IPS-20b (cell line): ENCODE measurements at regions not wholly inside any gene's neighbourhood (a gene's known extent, or its start where the extent isn't known, plus 50 kb on each side); places are given as distances from the start of the nearest gene placed in this dataset.

Source experiments
- H3K27ac ChIP-seq: one replicate; pipeline ENCODE4 v1.5.1; 2013; ENCODE audit warnings: low read length
- H3K27me3 ChIP-seq: 2 replicates; pipeline ENCODE4 v1.6.1; 2013; ENCODE audit warnings: mild to moderate bottlenecking, low read length, inconsistent platforms; ENCODE audit not compliant: insufficient read depth
- H3K36me3 ChIP-seq: 2 replicates; pipeline ENCODE4 v1.6.1; 2013; ENCODE audit warnings: low read depth, mild to moderate bottlenecking, inconsistent platforms, low read length, moderate library complexity; ENCODE audit not compliant: insufficient read depth
- H3K4me1 ChIP-seq: 2 replicates; pipeline ENCODE4 v1.6.1; 2013; ENCODE audit warnings: mild to moderate bottlenecking, control low read depth, inconsistent platforms, low read length, moderate library complexity; ENCODE audit not compliant: insufficient read depth
- H3K4me3 ChIP-seq: 2 replicates; pipeline ENCODE4 v1.5.1; 2013; ENCODE audit warnings: mild to moderate bottlenecking, low read length, inconsistent platforms
- H3K9ac ChIP-seq: 2 replicates; pipeline ENCODE4 v1.6.1; 2013; ENCODE audit warnings: low read depth, mild to moderate bottlenecking, inconsistent platforms, low read length, moderate library complexity
- H3K9me3 ChIP-seq: 2 replicates; pipeline ENCODE4 v1.6.1; 2013; ENCODE audit warnings: mild to moderate bottlenecking, low read depth, low read length, inconsistent platforms; ENCODE audit not compliant: insufficient read depth

DNA sequence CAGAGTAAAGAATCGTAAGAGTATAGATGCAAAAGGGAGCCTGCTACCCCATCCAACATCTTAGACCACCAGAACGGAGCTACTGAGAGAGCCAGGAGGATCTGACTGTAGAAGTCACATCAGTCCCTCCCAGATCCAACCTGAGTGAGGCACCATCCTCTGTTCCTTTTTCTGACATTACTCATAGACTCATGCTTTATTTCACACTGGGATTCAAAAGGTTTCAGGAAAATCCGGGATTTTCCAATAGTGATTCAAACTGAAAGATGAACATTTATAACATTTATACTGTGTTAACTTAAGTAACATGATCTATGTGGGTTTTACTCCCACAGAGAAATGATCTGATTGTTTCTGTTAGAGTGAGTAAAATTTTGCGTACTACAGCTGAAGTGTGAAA is 868.6 kb upstream of the GJE1 start:
- Histone ChIP-seq H3K36me3 (no peaks in the 10 kb centered on the region), H3K27me3 (no peaks in the 10 kb centered on the region), H3K9me3 (no peaks in the 10 kb centered on the region), H3K9ac (no peak overlapping the region), H3K4me1 (peaks cover 4% of the 10 kb centered on the region; the same call in 1 of the 2 replicates), H3K4me3 (no peak overlapping the region), H3K27ac (no peak overlapping the region)

DNA sequence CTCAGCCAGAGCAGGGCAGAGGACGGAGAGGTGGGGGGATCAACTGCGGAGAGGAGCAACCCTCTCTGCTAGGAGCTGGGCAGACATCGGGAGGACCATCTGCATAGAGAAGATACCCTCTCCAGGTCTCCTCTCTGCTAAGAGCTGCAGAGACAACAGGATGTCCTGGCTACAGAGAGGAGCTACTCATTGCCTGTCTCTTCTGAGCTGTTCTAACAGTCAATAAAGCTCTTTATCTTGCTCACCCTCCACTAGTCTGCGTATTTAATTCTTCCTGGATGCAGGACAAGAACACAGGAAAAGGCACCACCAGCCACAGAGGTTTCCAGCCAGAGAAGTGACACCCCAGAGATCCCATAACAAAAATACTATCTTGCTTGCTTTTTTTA is 871.1 kb upstream of the GJE1 start:
- Histone ChIP-seq H3K9me3 (no peaks in the 10 kb centered on the region), H3K4me1 (peaks cover 4% of the 10 kb centered on the region; the same call in 1 of the 2 replicates), H3K27me3 (no peaks in the 10 kb centered on the region), H3K9ac (no peak overlapping the region), H3K27ac (no peak overlapping the region), H3K4me3 (no peak overlapping the region), H3K36me3 (no peaks in the 10 kb centered on the region)

DNA sequence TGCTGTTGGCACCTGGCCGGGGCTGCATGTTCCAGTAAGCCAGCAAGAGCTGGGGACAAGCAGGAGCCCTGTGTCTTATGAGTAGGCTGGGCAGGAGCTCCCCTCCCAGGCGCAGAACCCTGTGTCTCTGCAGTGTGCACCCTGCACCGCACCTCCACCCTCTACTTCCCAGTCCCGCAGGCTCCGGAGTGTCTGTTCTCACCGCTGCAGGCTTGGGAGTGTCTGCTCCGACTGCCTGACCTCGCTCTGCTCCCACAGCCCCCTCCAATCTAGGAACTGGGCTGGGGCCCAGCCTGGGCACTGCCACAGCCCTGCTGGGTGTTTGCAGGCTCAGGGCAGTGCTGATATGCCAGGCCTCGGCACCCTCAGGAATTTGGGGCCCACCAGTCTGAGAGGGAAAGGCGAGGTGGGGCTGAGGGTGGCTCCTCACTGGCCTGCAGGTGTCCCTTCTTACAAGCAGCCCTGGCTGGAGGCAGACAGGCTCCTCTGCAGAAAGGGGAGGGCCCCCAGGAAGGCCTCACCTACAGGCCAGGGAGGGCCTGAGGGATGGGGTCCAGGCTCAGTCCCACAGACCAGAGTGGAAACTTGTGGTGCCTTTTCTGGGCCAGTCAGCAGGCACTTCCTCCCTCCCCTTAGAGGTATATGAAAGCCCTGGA is 871.6 kb upstream of the GJE1 start:
- no peaks in the 10 kb centered on the region; the same call in 1 of the 2 replicates for H3K4me1 ChIP-seq
- H3K4me3 ChIP-seq: no peak overlapping the region
- no peaks in the 10 kb centered on the region for H3K27me3 ChIP-seq
- H3K36me3 ChIP-seq: no peaks in the 10 kb centered on the region
- no peak overlapping the region for H3K27ac ChIP-seq
- no peaks in the 10 kb centered on the region for H3K9me3 ChIP-seq
- H3K9ac ChIP-seq: no peak overlapping the region

GRCh38 chr6:141260627-141261015 is 872.1 kb upstream of the GJE1 start:
- Histone ChIP-seq H3K4me3 (no peak overlapping the region), H3K27ac (no peak overlapping the region), H3K9ac (no peak overlapping the region), H3K27me3 (no peaks in the 10 kb centered on the region), H3K9me3 (no peaks in the 10 kb centered on the region), H3K4me1 (no peaks in the 10 kb centered on the region; the same call in 1 of the 2 replicates), H3K36me3 (no peaks in the 10 kb centered on the region)

DNA sequence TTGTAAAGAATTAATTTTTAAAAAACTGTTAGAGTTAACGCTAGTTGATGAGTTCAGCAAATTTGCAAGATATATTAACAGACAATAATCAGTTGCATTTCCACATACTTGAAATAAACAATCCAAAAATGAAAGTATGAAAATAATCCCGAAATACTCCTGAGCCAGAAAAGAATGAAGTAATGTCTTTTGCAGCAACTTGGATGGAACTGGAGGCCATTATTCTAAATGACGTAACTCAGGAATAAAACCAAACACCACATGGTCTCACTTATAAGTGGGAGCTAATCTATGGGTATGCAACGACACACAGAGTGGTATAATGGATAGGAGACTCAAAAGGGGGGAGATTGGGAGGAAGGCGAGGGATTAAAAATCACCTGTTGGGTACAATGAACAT is 872.9 kb upstream of the GJE1 start:
- H3K4me1 ChIP-seq: no peaks in the 10 kb centered on the region; the same call in 1 of the 2 replicates
- no peak overlapping the region for H3K4me3 ChIP-seq
- H3K36me3 ChIP-seq: no peaks in the 10 kb centered on the region
- H3K27ac ChIP-seq: no peak overlapping the region
- H3K27me3 ChIP-seq: no peaks in the 10 kb centered on the region
- H3K9me3 ChIP-seq: no peaks in the 10 kb centered on the region
- no peak overlapping the region for H3K9ac ChIP-seq

DNA sequence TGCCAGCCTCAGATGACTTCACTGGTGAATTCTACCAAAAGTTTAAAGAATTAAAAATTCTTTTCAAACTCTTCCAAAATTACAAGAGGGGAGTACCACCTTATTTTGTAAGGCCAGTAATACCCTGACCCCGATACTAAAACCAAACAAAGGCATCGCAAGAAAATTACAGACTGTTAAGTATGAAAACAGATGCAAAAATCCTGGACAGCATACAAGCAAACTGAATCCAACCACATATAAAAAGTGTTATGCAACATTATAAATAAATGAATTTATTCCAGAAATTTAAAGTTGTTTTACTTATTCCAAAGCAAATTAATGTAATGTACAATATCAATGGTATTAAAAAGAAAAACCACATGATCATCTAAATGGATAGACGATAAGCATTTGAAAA is 873.6 kb upstream of the GJE1 start:
- H3K9me3 ChIP-seq: no peaks in the 10 kb centered on the region
- H3K36me3 ChIP-seq: no peaks in the 10 kb centered on the region
- no peaks in the 10 kb centered on the region for H3K4me1 ChIP-seq
- no peaks in the 10 kb centered on the region for H3K27me3 ChIP-seq
- H3K27ac ChIP-seq: no peak overlapping the region
- H3K9ac ChIP-seq: no peak overlapping the region
- H3K4me3 ChIP-seq: no peak overlapping the region

DNA sequence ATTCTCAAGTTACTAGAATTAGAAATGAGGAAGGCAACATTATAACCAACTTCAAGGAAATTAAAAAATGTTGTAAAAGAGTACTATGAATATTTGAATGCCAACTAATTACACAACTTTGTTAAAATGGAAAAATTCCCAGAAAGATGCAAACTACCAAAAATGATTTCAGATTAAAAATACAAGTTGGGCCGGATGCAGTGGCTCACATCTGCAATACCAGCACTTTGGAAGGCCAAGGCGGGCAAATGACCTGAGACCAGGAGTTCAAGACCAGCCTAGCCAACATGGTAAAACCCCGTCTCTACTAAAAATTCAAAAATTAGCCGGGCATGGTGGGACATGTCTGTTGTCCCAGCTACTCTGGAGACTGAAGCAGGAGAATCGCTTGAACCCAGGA is 874.2 kb upstream of the GJE1 start:
- no peaks in the 10 kb centered on the region for H3K4me1 ChIP-seq
- H3K27ac ChIP-seq: no peak overlapping the region
- no peak overlapping the region for H3K4me3 ChIP-seq
- H3K9me3 ChIP-seq: no peaks in the 10 kb centered on the region
- no peak overlapping the region for H3K9ac ChIP-seq
- H3K36me3 ChIP-seq: no peaks in the 10 kb centered on the region
- H3K27me3 ChIP-seq: no peaks in the 10 kb centered on the region

DNA sequence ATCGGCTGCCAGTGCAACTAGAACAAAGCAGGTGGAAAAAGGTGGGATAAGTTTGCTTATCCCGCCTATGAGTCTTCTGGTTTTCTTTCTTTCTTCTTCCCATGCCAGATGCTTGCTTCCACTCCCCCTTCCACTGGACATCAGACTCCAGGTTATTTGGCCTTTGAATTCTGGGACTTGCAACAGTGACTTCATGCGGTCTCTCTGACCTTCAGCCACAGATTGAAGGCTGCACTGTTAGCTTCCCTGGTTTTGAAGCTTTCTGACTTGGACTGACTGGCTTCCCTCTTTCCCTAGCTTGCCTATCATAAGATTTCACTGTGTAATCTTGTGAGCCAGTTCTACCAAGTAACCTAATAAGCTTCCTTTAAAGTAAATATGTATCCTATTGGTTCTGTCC is 878.4 kb upstream of the GJE1 start:
- H3K9me3 ChIP-seq: no peaks in the 10 kb centered on the region

GRCh38 chr6:141252828-141253608 is 879.7 kb upstream of the GJE1 start:
- Histone ChIP-seq H3K36me3 (no peaks in the 10 kb centered on the region), H3K4me1 (no peaks in the 10 kb centered on the region; the same call in 1 of the 2 replicates), H3K9ac (no peak overlapping the region), H3K27ac (no peak overlapping the region), H3K4me3 (no peak overlapping the region), H3K27me3 (no peaks in the 10 kb centered on the region), H3K9me3 (no peaks in the 10 kb centered on the region)

More for the DNA sequence above, 878.4 kb upstream of the GJE1 start:
- Histone ChIP-seq H3K27ac (no peak overlapping the region), H3K27me3 (no peaks in the 10 kb centered on the region), H3K36me3 (no peaks in the 10 kb centered on the region), H3K4me1 (no peaks in the 10 kb centered on the region; the same call in 1 of the 2 replicates), H3K4me3 (no peak overlapping the region), H3K9ac (no peak overlapping the region)

DNA sequence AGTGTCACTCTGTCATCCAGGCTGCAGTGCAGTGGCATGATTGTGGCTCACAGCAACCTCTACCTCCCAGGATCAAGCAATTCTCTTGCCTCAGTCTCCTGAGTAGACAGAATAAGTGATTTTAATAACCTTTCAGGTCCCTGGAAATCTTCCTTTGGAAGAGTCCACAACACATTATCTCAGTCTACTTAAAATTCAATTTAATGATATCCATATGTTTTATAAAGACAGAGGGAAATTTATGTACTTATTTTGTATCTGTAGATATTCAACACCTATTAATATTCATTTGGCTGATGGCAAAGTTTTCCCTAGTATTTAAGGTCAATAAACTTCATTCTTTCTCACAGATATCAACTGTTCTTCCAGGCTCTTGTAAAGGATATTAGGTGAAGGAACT is 881.4 kb upstream of the GJE1 start:
- no peak overlapping the region for H3K27ac ChIP-seq
- no peaks in the 10 kb centered on the region; the same call in 1 of the 2 replicates for H3K4me1 ChIP-seq
- H3K27me3 ChIP-seq: no peaks in the 10 kb centered on the region
- no peaks in the 10 kb centered on the region for H3K9me3 ChIP-seq
- no peak overlapping the region for H3K9ac ChIP-seq
- no peaks in the 10 kb centered on the region for H3K36me3 ChIP-seq
- no peak overlapping the region for H3K4me3 ChIP-seq

- Histone ChIP-seq H3K36me3 (no peaks in the 10 kb centered on the region), H3K9me3 (no peaks in the 10 kb centered on the region), H3K9ac (no peak overlapping the region), H3K27ac (no peak overlapping the region), H3K4me3 (no peak overlapping the region), H3K27me3 (no peaks in the 10 kb centered on the region), H3K4me1 (no peaks in the 10 kb centered on the region; the same call in 1 of the 2 replicates)
Measured at GRCh38 chr6:141248021-141248799, 884.5 kb upstream of the GJE1 start.
